GM12865 (cell line): ENCODE measurements at regions not wholly inside any gene's neighbourhood (a gene's known extent, or its start where the extent isn't known, plus 50 kb on each side); places are given as distances from the start of the nearest gene placed in this dataset.
A peak's percentile ranks its signal among the peaks of the same experiment; 100 is the strongest.

Experiments
- DNase-seq: peaks from one replicate; pipeline ENCODE4 v3.0.0; 2010; ENCODE audit warnings: low read depth
- H3K4me3 ChIP-seq: 2 replicates; pipeline ENCODE4 v1.5.1; 2011; ENCODE audit warnings: mild to moderate bottlenecking, low read depth, low read length, control low read depth
- TF ChIP-seq, protein P1 (sequence below): IDR thresholded peaks from 2 replicates; pipeline ENCODE4 v1.5.1; 2011; ENCODE audit warnings: low read length, control low read depth, low read depth, inconsistent platforms; ENCODE audit not compliant: insufficient read depth; ENCODE audit errors: missing control alignments

DNA sequence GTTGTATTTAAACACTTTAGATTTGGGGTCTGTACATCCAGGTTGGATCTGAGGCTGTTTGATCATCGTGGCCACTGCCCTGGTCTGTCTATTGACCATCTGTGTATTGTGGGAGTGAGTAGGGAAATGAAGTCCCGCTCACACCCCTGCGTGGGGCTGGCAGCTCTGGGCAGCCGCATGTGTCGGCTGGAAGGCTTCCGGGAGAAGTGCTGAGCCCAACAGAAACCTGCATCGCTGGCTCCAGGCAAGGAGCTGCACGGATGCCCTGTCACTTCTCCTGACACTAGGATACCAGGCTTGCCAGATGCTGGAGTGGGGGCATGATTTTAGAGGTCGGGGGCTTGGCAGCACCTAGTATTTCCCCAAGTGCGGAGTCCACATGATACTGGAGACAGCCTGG is 93.6 kb downstream of the PHETA1 start:
- no peak for DNase-seq
- TF ChIP-seq, protein P1, sequence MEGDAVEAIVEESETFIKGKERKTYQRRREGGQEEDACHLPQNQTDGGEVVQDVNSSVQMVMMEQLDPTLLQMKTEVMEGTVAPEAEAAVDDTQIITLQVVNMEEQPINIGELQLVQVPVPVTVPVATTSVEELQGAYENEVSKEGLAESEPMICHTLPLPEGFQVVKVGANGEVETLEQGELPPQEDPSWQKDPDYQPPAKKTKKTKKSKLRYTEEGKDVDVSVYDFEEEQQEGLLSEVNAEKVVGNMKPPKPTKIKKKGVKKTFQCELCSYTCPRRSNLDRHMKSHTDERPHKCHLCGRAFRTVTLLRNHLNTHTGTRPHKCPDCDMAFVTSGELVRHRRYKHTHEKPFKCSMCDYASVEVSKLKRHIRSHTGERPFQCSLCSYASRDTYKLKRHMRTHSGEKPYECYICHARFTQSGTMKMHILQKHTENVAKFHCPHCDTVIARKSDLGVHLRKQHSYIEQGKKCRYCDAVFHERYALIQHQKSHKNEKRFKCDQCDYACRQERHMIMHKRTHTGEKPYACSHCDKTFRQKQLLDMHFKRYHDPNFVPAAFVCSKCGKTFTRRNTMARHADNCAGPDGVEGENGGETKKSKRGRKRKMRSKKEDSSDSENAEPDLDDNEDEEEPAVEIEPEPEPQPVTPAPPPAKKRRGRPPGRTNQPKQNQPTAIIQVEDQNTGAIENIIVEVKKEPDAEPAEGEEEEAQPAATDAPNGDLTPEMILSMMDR, result no peak
- H3K4me3 ChIP-seq, result no peak overlapping the region

DNA sequence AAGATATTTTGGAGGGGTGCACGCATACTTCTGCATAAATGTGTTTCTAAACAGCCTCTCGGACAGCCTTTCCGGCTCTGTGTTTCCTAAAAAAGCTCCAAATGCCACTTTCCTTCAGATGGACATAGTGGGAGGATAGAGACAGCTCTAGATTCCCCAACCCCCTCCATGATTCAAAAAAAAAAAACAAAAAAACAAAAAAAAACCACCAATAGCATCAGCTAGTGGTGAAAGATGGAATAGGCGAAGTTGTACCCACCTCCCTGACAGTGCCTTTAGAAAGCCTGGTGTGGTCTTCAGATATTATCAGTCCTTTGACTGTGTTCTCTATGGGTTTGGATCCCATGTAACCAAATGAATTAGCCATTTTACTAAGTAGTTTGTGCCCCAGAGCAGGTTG is 94.1 kb downstream of the PHETA1 start:
- H3K4me3 ChIP-seq, result no peak overlapping the region
- no peak for DNase-seq

DNA sequence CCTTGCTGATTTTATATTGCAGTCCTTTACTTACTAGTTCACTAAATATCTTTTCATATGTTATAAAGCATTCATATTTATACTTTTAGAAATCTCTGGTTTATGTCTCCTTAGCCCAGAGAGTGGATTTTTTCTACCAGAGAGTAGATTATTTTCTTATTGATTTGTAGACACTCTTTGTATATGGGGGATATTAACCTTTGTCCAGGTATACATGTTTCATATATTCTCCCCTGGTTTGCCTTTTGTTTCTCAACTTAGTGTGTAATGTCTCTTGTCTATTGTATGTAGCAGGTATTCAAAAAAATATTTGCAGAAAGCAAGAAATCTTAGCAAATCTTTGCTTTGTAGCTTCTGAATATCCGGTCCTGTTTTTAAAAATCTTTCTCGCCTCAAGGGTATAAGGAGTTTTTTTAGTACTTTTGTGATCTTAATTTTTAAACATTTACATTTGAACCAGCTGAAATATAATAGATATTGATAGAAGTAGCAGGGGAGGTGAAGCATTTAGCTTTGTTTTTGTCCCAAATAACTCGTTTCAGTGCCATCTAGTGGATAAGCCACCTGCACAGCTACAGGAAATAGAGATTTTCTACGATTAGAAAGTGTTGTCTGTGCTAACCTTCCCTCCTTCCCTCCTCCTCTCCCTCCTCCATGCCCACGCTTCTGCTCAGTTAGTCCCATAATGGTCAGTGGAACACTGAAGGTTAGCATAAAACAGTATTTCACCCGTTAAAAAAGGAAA is 97.0 kb downstream of the PHETA1 start:
- no peak overlapping the region for H3K4me3 ChIP-seq
- DNase-seq, result no peak
- TF ChIP-seq, protein P1, result no peak

More for the DNA sequence above, 94.1 kb downstream of the PHETA1 start:
- TF ChIP-seq, protein P1, result peak; percentile 29

DNA sequence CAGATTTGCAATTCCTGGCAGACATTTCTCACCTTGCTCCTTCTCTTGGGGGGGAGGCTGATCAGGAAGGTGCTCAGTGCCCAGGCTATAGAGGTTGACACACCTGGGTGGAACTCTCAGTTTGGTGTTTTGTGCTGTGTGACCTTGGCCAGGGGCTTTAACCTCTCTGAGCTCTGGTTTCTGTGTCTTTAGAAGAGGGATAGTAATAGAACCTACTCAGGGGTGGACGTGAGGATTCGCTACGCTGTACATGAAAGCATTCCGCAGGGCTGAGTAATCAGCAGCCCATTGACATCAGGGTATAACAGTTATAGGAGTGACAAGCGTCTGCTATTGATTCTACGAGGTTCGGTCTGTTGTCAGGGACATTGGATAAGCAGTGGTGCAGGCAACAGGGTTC is 98.1 kb downstream of the PHETA1 start:
- TF ChIP-seq, protein P1, result no peak
- no peak for DNase-seq
- no peak overlapping the region for H3K4me3 ChIP-seq

DNA sequence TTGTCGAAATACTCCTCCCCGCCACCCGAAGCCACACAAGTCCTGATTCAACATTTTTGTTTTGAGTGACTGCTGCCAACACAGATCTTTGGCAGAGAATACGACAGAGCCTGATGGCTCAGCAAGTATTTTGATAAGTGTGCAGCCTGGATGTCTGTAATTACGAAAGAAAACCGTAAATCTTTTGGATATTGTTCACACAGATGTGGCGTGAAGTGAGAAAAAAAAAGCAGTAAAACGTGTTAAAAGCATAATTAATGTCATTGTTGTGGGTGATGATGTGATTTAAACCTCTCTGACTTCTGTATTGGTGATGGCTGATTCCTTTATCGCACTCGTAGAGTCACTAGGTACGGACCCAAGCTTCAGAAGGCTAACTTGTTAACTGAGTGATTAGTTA is 98.7 kb downstream of the PHETA1 start:
- DNase-seq, result no peak
- TF ChIP-seq, protein P1, result no peak
- no peak overlapping the region for H3K4me3 ChIP-seq

DNA sequence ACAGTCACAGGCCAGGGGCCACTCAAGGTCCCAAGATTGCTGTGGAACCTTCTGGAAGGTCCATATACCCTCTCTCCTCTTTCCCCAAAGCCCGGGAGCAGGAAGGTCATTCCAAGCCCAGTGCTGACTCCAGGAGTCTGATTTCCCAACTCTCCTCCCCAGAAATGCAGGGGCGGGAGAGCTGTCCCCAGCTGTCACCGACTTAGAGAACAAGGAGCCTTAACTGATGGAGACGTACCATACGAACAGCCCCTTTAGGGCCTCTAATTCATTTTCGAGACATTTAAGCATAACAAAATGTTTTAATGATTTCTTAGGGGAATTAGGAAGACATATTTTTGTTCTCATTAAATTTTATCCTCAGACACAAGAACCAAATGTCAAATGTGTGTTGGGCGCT is 99.2 kb downstream of the PHETA1 start:
- no peak for DNase-seq

More for the DNA sequence above, 99.2 kb downstream of the PHETA1 start:
- no peak overlapping the region for H3K4me3 ChIP-seq
- TF ChIP-seq, protein P1, result no peak
